Left cardiac atrium (tissue), 4 donors: ENCODE measurements at regions not wholly inside any gene's neighbourhood (a gene's known extent, or its start where the extent isn't known, plus 50 kb on each side); places are given as distances from the start of the nearest gene placed in this dataset.
A peak's percentile ranks its signal among the peaks of the same experiment; 100 is the strongest.
"Not testable (repeated sequence)": the region's sequence is repeated elsewhere in the genome, so short reads cannot be mapped to it uniquely, and the experiment has no call there.

Source experiments
- ATAC-seq, 2 donors: fragments of 200-7000 bp; cut with Tn5 transposase; one replicate each; pipeline ENCODE4 v1.9.1; 2020; ENCODE audit warnings: mild to moderate bottlenecking in 2 of 2, moderate library complexity in 2 of 2
- DNase-seq: peaks from one replicate; pipeline ENCODE4 v3.0.0-alpha.2; 2020
- intact Hi-C, 2 donors: fragments of 100-400 bp; cut with DNase I; formaldehyde crosslinking; loops; one replicate each; pipeline versions ENCODE4 v1.14.1 to v1.15.1; 2022 to 2023
- donor health status: DM: no; HTN: yes; CAD: no.
- donor health status: DM: no; HTN: yes; CAD: no; lungs with severe emphysema.
- donor health status: DM: yes; HTN: yes; CAD: no.
- donor health status: Dilated cardiomyopathy.

GRCh38 chr9:138211070-138211469 is 333.5 kb downstream of the CACNA1B start:
- intact Hi-C loops, ATAC-seq, DNase-seq: not testable (repeated sequence)

DNA sequence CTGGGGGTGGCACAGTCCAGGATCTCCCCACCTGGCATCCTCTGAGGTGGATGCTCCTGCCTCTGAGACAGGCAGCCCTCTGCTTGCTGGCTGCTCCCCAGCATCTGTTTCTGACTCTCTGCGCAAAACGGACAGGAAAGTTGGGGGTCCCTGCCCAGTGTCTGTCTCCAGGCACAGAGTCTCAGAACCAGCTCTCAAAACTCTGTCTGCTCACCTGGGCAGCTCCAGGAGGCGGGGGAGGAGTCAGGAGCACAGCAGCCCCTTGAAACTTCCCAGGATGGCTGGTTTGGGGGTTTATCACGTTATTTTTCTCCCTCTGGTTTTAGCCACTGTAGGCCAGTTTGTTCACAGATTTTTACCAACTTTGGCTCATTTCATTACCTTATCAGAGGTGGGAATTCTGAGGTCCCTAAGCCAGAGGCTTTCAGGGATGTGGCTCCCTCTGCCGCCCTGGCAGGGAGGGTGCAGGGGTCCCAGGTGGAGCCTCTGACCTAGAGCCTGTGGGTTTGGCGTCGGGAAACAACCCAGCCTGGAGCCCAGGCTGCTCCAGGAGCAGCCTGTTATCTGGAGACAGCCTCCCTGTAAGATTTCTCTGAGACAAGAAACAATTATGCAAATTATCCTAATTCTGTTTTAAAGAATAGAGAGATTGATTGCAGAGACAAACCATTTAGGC is 334.1 kb downstream of the CACNA1B start:
- intact Hi-C loops, DNase-seq, ATAC-seq: not testable (repeated sequence)

DNA sequence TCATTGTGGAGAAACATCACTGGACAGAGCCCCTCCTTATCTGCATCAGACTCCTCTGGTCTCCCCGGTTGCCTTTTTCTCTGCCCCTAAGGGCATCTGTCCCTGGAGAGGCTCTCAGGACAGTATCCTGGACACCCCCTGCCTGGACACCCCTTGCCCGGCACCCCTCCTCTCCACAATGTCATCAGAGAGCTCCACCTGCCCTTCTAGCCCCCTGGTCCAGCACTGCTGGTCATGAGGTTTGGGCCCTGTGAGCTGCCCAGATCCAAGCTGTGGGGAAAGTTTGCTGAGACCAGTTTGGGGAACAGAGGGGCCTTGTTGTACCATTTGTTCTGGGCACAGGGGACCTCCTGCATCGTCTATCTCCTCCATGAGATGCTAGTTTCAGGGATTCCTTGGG is 335.2 kb downstream of the CACNA1B start:
- DNase-seq, ATAC-seq, intact Hi-C loops: not testable (repeated sequence)

GRCh38 chr9:138213748-138214147 is 336.2 kb downstream of the CACNA1B start:
- intact Hi-C loops, DNase-seq: not testable (repeated sequence)
- peak; percentile 43 to 60 for ATAC-seq

GRCh38 chr9:138214548-138214947 is 337.0 kb downstream of the CACNA1B start:
- ATAC-seq, intact Hi-C loops, DNase-seq: not testable (repeated sequence)

GRCh38 chr9:138215588-138215987 is 338.0 kb downstream of the CACNA1B start:
- DNase-seq, intact Hi-C loops: not testable (repeated sequence)
- peak; percentile 48 to 60 for ATAC-seq

- DNase-seq, ATAC-seq, intact Hi-C loops: not testable (repeated sequence)
These were observed 339.2 kb downstream of the CACNA1B start for GRCh38 chr9:138216817-138217216.

DNA sequence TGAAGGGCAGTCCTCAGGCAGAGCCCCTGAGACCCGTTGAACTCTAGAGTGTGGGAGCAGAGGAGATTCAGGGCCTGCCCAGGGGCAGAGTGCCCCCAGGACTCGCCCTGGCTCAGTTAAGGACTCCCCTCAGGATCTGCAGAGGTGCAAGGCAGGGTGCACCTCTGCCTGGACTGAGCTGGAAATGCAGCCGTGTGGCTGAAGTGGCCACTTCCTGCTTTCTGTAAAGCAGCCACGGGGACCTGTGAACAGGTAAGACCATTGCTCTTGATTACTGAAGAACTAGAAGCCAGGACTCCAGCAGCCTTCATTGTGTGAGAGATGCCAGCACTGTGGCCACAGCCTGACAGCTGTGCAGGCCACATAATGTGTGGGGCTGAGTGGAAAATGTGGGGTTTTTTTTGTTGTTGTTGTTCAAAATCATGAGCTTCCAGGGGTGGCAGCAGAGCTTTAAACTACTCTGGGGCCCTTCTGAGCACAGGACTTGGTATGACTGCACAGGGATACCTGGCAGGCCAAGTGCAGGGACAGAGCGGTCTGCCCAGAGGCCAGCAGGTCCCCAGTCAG is 339.8 kb downstream of the CACNA1B start:
- DNase-seq, ATAC-seq, intact Hi-C loops: not testable (repeated sequence)

- ATAC-seq, DNase-seq, intact Hi-C loops: not testable (repeated sequence)
These were observed 341.7 kb downstream of the CACNA1B start for GRCh38 chr9:138219249-138219648.

DNA sequence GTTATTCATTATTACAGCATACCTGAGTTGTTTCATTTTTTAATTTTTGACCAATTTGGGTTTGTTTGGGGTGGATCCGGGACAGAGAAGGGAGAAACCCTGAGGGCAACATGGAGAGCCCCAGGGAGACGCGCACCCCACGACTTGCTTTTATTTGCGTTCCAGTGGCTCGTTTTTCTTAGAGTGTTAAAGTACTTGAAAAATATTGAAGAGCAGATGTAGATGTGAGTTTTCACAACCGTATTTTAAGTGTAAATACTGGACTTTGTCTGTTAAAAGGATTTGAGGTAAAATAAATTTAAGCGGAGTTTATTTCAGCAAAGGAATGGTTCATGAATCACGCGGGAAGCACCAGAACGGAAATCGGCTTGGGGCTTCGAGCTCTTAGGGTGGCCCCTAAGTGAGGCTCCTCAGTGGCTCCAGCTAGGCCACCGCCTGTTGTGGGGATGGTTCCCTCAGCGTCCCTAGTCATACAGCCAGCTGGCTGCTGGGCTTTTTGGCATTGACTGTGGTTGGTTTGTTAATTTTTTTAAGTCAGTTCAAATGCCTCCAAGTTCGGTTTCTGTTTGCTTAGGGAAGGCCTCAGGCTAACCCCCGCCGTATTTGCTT is 344.0 kb downstream of the CACNA1B start:
- peak in 1 of 2 donors; percentile 35 for ATAC-seq
- intact Hi-C loops, DNase-seq: not testable (repeated sequence)

GRCh38 chr9:138237099-138237498 is 359.5 kb downstream of the CACNA1B start:
- intact Hi-C loops, ATAC-seq, DNase-seq: not testable (repeated sequence)

- ATAC-seq, DNase-seq, intact Hi-C loops: not testable (repeated sequence)
These were observed 405.3 kb downstream of the CACNA1B start for GRCh38 chr9:138282903-138283302.
